ENCODE measurements at regions not wholly inside any gene's neighbourhood (a gene's known extent, or its start where the extent isn't known, plus 50 kb on each side); places are given as distances from the start of the nearest gene placed in this dataset.
A peak's percentile ranks its signal among the peaks of the same experiment; 100 is the strongest.

DNA sequence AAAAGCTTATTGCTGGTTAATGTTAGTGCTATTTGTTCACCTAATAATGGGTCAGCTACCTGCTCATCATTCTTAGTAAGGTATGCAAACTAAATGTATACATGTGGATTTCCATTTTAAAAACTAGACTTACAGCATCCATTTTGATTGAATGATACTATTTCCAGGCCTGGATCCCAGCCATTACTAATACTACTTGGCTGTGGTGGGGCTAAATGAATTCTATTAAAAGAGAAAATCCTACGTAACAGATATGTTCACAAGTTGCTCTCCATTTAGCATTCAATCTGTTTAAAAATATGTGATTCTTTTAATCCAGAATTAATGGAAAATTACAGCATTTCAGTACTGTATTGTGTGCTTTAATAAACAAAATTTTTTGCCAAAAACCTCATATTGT is 169.4 kb upstream of the MIR17HG start:
- H3K4me1 ChIP-seq (ENCODE audit: control insufficient read depth in 1 of 2, low read depth in 2 of 2) = no peaks in the 10 kb centered on the region
- no peak overlapping the region for H3K27ac ChIP-seq
- no peaks in the 10 kb centered on the region for H3K36me3 ChIP-seq
- ATAC-seq (ENCODE audit: insufficient number of reproducible peaks, low FRiP score, low read depth) (no peak), DNase-seq (ENCODE audit: low spot score) (no peak)
- no peaks in the 10 kb centered on the region for H3K9me3 ChIP-seq
- TF ChIP-seq CTCF (IDR thresholded peaks at IDR 0.05) = no peak
- no peak overlapping the region for H3K4me3 ChIP-seq
- no peaks in the 10 kb centered on the region for H3K27me3 ChIP-seq (replicated peaks; ENCODE audit: insufficient read depth)

GRCh38 chr13:91181892-91182291 is 165.6 kb upstream of the MIR17HG start:
- H3K9me3 ChIP-seq = no peaks in the 10 kb centered on the region
- no peak overlapping the region for H3K4me3 ChIP-seq
- DNase-seq (ENCODE audit: low spot score) (no peak), ATAC-seq (ENCODE audit: insufficient number of reproducible peaks, low FRiP score, low read depth) (no peak)
- no peaks in the 10 kb centered on the region for H3K27me3 ChIP-seq (replicated peaks; ENCODE audit: insufficient read depth)
- peaks cover 0 to 4% of the 10 kb centered on the region in 2 donors for H3K4me1 ChIP-seq (ENCODE audit: control insufficient read depth in 1 of 2, low read depth in 2 of 2)
- no peak overlapping the region for H3K27ac ChIP-seq
- H3K36me3 ChIP-seq = no peaks in the 10 kb centered on the region
- no peak for TF ChIP-seq CTCF (IDR thresholded peaks at IDR 0.05)

- Histone ChIP-seq H3K9me3 (no peaks in the 10 kb centered on the region), H3K4me3 (no peak overlapping the region), H3K27me3 (replicated peaks; ENCODE audit: insufficient read depth) (no peaks in the 10 kb centered on the region), H3K27ac (no peak overlapping the region), H3K36me3 (no peaks in the 10 kb centered on the region), H3K4me1 (ENCODE audit: control insufficient read depth in 1 of 2, low read depth in 2 of 2) (peaks cover 0 to 4% of the 10 kb centered on the region in 2 donors)
- no peak for DNase-seq (ENCODE audit: low spot score)
- TF ChIP-seq CTCF (IDR thresholded peaks at IDR 0.05) = no peak
- no peak for ATAC-seq (ENCODE audit: insufficient number of reproducible peaks, low FRiP score, low read depth)
These were observed 163.1 kb upstream of the MIR17HG start for GRCh38 chr13:91184244-91184926.

GRCh38 chr13:91185294-91185863 is 162.1 kb upstream of the MIR17HG start:
- Histone ChIP-seq H3K9me3 (no peaks in the 10 kb centered on the region), H3K4me3 (no peak overlapping the region), H3K36me3 (no peaks in the 10 kb centered on the region), H3K4me1 (ENCODE audit: control insufficient read depth in 1 of 2, low read depth in 2 of 2) (peaks cover 0 to 4% of the 10 kb centered on the region in 2 donors), H3K27me3 (replicated peaks; ENCODE audit: insufficient read depth) (no peaks in the 10 kb centered on the region), H3K27ac (no peak overlapping the region)
- DNase-seq (ENCODE audit: low spot score) = no peak
- TF ChIP-seq CTCF (IDR thresholded peaks at IDR 0.05) = peak; percentile 40
- no peak for ATAC-seq (ENCODE audit: insufficient number of reproducible peaks, low FRiP score, low read depth)

DNA sequence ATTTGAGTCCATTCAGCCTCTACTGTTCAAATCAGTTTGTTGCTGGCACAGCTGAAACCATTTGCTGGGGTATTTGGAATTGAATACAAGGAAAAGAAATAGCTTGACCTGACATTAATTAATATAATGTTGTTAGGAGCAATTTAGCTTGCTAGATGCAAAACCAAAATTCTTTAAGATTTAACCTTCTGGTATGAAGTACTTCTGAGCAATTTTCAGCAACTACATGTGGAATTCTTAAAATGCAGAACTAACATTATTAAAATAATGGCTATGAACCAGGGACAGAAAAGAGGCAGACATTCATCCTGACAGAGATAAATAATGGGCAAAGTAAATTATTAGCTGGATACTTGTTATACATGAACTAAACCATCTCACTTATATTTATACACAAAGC is 160.0 kb upstream of the MIR17HG start:
- Histone ChIP-seq H3K27me3 (replicated peaks; ENCODE audit: insufficient read depth) (no peaks in the 10 kb centered on the region), H3K27ac (no peak overlapping the region), H3K4me3 (no peak overlapping the region), H3K9me3 (no peaks in the 10 kb centered on the region), H3K36me3 (no peaks in the 10 kb centered on the region), H3K4me1 (ENCODE audit: control insufficient read depth in 1 of 2, low read depth in 2 of 2) (peaks cover 0 to 4% of the 10 kb centered on the region in 2 donors)
- ATAC-seq (ENCODE audit: insufficient number of reproducible peaks, low FRiP score, low read depth) (no peak), DNase-seq (ENCODE audit: low spot score) (no peak)
- no peak for TF ChIP-seq CTCF (IDR thresholded peaks at IDR 0.05)

Measured in thoracic aorta (tissue), 2 donors.